ENCODE measurements at regions not wholly inside any gene's neighbourhood (a gene's known extent, or its start where the extent isn't known, plus 50 kb on each side); places are given as distances from the start of the nearest gene placed in this dataset.

- TF ChIP-seq, protein P1, sequence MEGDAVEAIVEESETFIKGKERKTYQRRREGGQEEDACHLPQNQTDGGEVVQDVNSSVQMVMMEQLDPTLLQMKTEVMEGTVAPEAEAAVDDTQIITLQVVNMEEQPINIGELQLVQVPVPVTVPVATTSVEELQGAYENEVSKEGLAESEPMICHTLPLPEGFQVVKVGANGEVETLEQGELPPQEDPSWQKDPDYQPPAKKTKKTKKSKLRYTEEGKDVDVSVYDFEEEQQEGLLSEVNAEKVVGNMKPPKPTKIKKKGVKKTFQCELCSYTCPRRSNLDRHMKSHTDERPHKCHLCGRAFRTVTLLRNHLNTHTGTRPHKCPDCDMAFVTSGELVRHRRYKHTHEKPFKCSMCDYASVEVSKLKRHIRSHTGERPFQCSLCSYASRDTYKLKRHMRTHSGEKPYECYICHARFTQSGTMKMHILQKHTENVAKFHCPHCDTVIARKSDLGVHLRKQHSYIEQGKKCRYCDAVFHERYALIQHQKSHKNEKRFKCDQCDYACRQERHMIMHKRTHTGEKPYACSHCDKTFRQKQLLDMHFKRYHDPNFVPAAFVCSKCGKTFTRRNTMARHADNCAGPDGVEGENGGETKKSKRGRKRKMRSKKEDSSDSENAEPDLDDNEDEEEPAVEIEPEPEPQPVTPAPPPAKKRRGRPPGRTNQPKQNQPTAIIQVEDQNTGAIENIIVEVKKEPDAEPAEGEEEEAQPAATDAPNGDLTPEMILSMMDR (IDR thresholded peaks at IDR 0.05; ENCODE audit: low read depth, low read length, missing control alignments) = no peak
- no peak for DNase-seq (ENCODE audit: low read depth)
- H3K4me3 ChIP-seq (ENCODE audit: low read depth, low read length) = no peak overlapping the region
These were observed 511.8 kb upstream of the SLITRK1 start for GRCh38 chr13:84393981-84394625.

GRCh38 chr13:84380866-84381265 lies 498.6 kb upstream of the SLITRK1 start:
- H3K4me3 ChIP-seq (ENCODE audit: low read depth, low read length) = no peak overlapping the region
- DNase-seq (ENCODE audit: low read depth) = no peak
- TF ChIP-seq, protein P1 (IDR thresholded peaks at IDR 0.05; ENCODE audit: low read depth, low read length, missing control alignments) = no peak

- TF ChIP-seq, protein P1 (IDR thresholded peaks at IDR 0.05; ENCODE audit: low read depth, low read length, missing control alignments) = no peak
- DNase-seq (ENCODE audit: low read depth) = no peak
- no peak overlapping the region for H3K4me3 ChIP-seq (ENCODE audit: low read depth, low read length)
These were observed 494.8 kb upstream of the SLITRK1 start for GRCh38 chr13:84377106-84377505.

GRCh38 chr13:84366506-84366905 lies 484.2 kb upstream of the SLITRK1 start:
- no peak for DNase-seq (ENCODE audit: low read depth)
- H3K4me3 ChIP-seq (ENCODE audit: low read depth, low read length) = no peak overlapping the region
- TF ChIP-seq, protein P1 (IDR thresholded peaks at IDR 0.05; ENCODE audit: low read depth, low read length, missing control alignments) = no peak

DNA sequence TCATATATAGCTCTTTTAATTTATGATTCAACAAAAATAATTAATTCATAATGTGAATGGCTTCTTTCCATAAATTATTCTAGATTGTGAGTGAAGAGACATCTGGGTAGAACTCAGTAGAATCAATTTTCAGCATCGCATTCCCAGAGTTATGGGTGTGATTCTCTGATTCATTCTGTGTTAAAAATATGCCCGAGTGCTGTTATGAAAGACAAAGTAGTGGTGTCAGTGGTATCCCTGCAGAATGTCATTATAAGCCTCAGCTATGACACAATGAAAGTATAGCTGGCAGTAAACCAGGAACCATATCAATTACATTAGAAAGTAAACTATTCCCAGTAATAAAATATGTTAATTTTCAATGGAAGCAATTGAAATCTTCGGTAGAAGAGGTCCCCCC lies 480.5 kb upstream of the SLITRK1 start:
- no peak overlapping the region for H3K4me3 ChIP-seq (ENCODE audit: low read depth, low read length)
- TF ChIP-seq, protein P1 (IDR thresholded peaks at IDR 0.05; ENCODE audit: low read depth, low read length, missing control alignments) = no peak
- no peak for DNase-seq (ENCODE audit: low read depth)

DNA sequence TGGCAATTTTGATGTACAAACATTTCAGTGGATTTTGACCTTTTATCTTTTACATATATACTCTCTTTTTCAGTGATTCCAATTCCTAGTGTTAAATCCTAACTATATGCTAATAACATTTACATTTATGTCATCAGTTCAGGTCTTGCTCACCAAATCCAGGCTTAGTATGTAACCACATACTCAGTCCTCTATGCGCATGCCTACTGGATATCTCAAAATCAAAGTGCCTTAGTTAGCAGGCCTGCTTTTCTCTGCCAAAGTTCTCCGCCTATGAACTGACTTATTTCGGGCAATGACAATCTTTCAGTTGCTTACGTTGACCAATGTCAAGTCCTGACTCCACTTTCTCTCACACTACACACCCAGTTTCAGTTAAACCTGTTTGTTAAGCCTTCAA lies 478.5 kb upstream of the SLITRK1 start:
- TF ChIP-seq, protein P1 (IDR thresholded peaks at IDR 0.05; ENCODE audit: low read depth, low read length, missing control alignments) = no peak
- no peak overlapping the region for H3K4me3 ChIP-seq (ENCODE audit: low read depth, low read length)

GRCh38 chr13:84358601-84359000 lies 476.3 kb upstream of the SLITRK1 start:
- DNase-seq (ENCODE audit: low read depth) = no peak
- TF ChIP-seq, protein P1 (IDR thresholded peaks at IDR 0.05; ENCODE audit: low read depth, low read length, missing control alignments) = no peak
- H3K4me3 ChIP-seq (ENCODE audit: low read depth, low read length) = no peak overlapping the region

More for the DNA sequence above, 478.5 kb upstream of the SLITRK1 start:
- no peak for DNase-seq (ENCODE audit: low read depth)

All from GM12864 (cell line).